ENCODE measurements at regions not wholly inside any gene's neighbourhood (a gene's known extent, or its start where the extent isn't known, plus 50 kb on each side); places are given as distances from the start of the nearest gene placed in this dataset.
"Not testable (repeated sequence)": the region's sequence is repeated elsewhere in the genome, so short reads cannot be mapped to it uniquely, and the experiment has no call there.

- H3K27ac ChIP-seq, result no peak overlapping the region
- TF ChIP-seq CTCF (conservative IDR thresholded peaks at IDR 0.05), result no peak
Measured at GRCh38 chr4:189656641-189657040, 284.0 kb upstream of the FRG1 start.

GRCh38 chr4:189658259-189658658 is 282.4 kb upstream of the FRG1 start:
- H3K27ac ChIP-seq, result not testable (repeated sequence)

GRCh38 chr4:189658831-189659230 is 281.8 kb upstream of the FRG1 start:
- not testable (repeated sequence) for H3K27ac ChIP-seq

GRCh38 chr4:189659287-189659686 is 281.4 kb upstream of the FRG1 start:
- no peak for TF ChIP-seq CTCF (conservative IDR thresholded peaks at IDR 0.05)
- no peak overlapping the region for H3K27ac ChIP-seq

- no peak overlapping the region for H3K27ac ChIP-seq
- no peak for TF ChIP-seq CTCF (conservative IDR thresholded peaks at IDR 0.05)
Measured at GRCh38 chr4:189660722-189661360, 279.8 kb upstream of the FRG1 start.

- TF ChIP-seq CTCF (conservative IDR thresholded peaks at IDR 0.05), result no peak
- no peak overlapping the region for H3K27ac ChIP-seq
Measured at GRCh38 chr4:189664693-189665250, 275.9 kb upstream of the FRG1 start.

GRCh38 chr4:189665712-189666305 is 274.9 kb upstream of the FRG1 start:
- not testable (repeated sequence) for H3K27ac ChIP-seq

GRCh38 chr4:189667386-189667785 is 273.3 kb upstream of the FRG1 start:
- H3K27ac ChIP-seq, result not testable (repeated sequence)

- not testable (repeated sequence) for H3K27ac ChIP-seq
Measured at GRCh38 chr4:189697675-189698245, 242.9 kb upstream of the FRG1 start.

GRCh38 chr4:189703000-189703399 is 237.7 kb upstream of the FRG1 start:
- H3K27ac ChIP-seq, result not testable (repeated sequence)

GRCh38 chr4:189706821-189707220 is 233.9 kb upstream of the FRG1 start:
- not testable (repeated sequence) for H3K27ac ChIP-seq

- H3K27ac ChIP-seq, result not testable (repeated sequence)
Measured at GRCh38 chr4:189707227-189707626, 233.4 kb upstream of the FRG1 start.

- not testable (repeated sequence) for H3K27ac ChIP-seq
Measured at GRCh38 chr4:189711956-189712355, 228.7 kb upstream of the FRG1 start.

GRCh38 chr4:189721016-189721993 is 219.4 kb upstream of the FRG1 start:
- H3K27ac ChIP-seq, result not testable (repeated sequence)

- not testable (repeated sequence) for H3K27ac ChIP-seq
Measured at GRCh38 chr4:189722324-189723003, 218.2 kb upstream of the FRG1 start.

Data from VCaP (cell line).